Loucy (cell line): ENCODE measurements at regions not wholly inside any gene's neighbourhood (a gene's known extent, or its start where the extent isn't known, plus 50 kb on each side); places are given as distances from the start of the nearest gene placed in this dataset.
"Not testable (repeated sequence)": the region's sequence is repeated elsewhere in the genome, so short reads cannot be mapped to it uniquely, and the experiment has no call there.

Experiments used
- H2AFZ ChIP-seq: fragments of 200-600 bp; sonication (generic); 2 replicates; pipeline ENCODE4 v1.6.0; 2016; ENCODE audit warnings: antibody characterized with exemption, mild to moderate bottlenecking, low read length, moderate library complexity
- H3F3A ChIP-seq: fragments of 200-600 bp; 2 replicates; pipeline ENCODE4 v1.6.0; 2016; ENCODE audit warnings: antibody characterized with exemption, low read depth, mild to moderate bottlenecking
- H3K27me3 ChIP-seq: fragments of 200-600 bp; sonication (generic); 2 replicates; pipeline ENCODE4 v1.6.1; 2014; ENCODE audit warnings: low read length, mild to moderate bottlenecking; ENCODE audit not compliant: insufficient read depth, poor library complexity, severe bottlenecking
- H3K36me3 ChIP-seq: fragments of 200-600 bp; sonication (generic); 2 replicates; pipeline ENCODE4 v1.6.1; 2016; ENCODE audit warnings: low read length; ENCODE audit not compliant: insufficient read depth
- H3K4me1 ChIP-seq: fragments of 200-600 bp; sonication (generic); 2 replicates; pipeline ENCODE4 v1.5.1; 2014; ENCODE audit warnings: low read length, mild to moderate bottlenecking; ENCODE audit not compliant: insufficient read depth, poor library complexity, severe bottlenecking
- H3K4me2 ChIP-seq: fragments of 200-600 bp; sonication (generic); 2 replicates; pipeline ENCODE4 v1.6.0; 2014; ENCODE audit warnings: antibody characterized with exemption, low read length, low read depth, mild to moderate bottlenecking; ENCODE audit not compliant: poor library complexity, severe bottlenecking
- H3K4me3 ChIP-seq: fragments of 200-600 bp; sonication (generic); 2 replicates; pipeline ENCODE4 v1.5.1; 2014; ENCODE audit warnings: low read length, mild to moderate bottlenecking, mixed read lengths; ENCODE audit not compliant: poor library complexity, severe bottlenecking
- H3K79me2 ChIP-seq: fragments of 200-600 bp; sonication (generic); 2 replicates; pipeline ENCODE4 v1.6.1; 2014; ENCODE audit warnings: low read length; ENCODE audit not compliant: insufficient read depth
- H3K9ac ChIP-seq: fragments of 200-600 bp; sonication (generic); 2 replicates; pipeline ENCODE4 v1.6.0; 2014; ENCODE audit warnings: mild to moderate bottlenecking, low read depth, low read length, moderate library complexity; ENCODE audit not compliant: poor library complexity, severe bottlenecking
- H3K9me2 ChIP-seq: fragments of 200-600 bp; sonication (generic); replicated peaks from 2 replicates; pipeline ENCODE4 v1.6.1; 2016; ENCODE audit warnings: low read depth, low read length, mixed read lengths
- H3K9me3 ChIP-seq: fragments of 200-600 bp; sonication (generic); 2 replicates; pipeline ENCODE4 v1.6.1; 2014; ENCODE audit warnings: mild to moderate bottlenecking, antibody characterized with exemption, low read length, low read depth; ENCODE audit not compliant: insufficient read depth
- H4K20me1 ChIP-seq: fragments of 200-600 bp; sonication (generic); 2 replicates; pipeline ENCODE4 v1.6.0; 2014; ENCODE audit warnings: antibody characterized with exemption, low read length, mild to moderate bottlenecking; ENCODE audit not compliant: insufficient read depth, poor library complexity, severe bottlenecking
- CTCF ChIP-seq: fragments of 200-600 bp; sonication (generic); conservative IDR thresholded peaks from 2 replicates; pipeline ENCODE4 v1.5.1; 2014; ENCODE audit warnings: mild to moderate bottlenecking, antibody characterized with exemption, low read length
- EZH2phosphoT487 ChIP-seq: fragments of 200-600 bp; IDR thresholded peaks from 2 replicates; pipeline ENCODE4 v1.6.1; 2018; ENCODE audit warnings: antibody characterized with exemption, mild to moderate bottlenecking, moderate library complexity, borderline replicate concordance

- Histone ChIP-seq H3K4me1 (peaks cover 6% of the 10 kb centered on the region), H3K9me3 (no peaks in the 10 kb centered on the region), H3K27me3 (no peaks in the 10 kb centered on the region), H3K79me2 (no peaks in the 10 kb centered on the region), H3F3A (no peaks in the 10 kb centered on the region), H3K36me3 (no peaks in the 10 kb centered on the region), H3K4me2 (no peak overlapping the region), H2AFZ (no peak overlapping the region), H3K9me2 (no peaks in the 10 kb centered on the region), H4K20me1 (no peaks in the 10 kb centered on the region), H3K9ac (no peak overlapping the region), H3K4me3 (no peak overlapping the region)
- no peak for TF ChIP-seq EZH2phosphoT487
- no peak for TF ChIP-seq CTCF
Observed at GRCh38 chr6:84848960-84849359, 84.6 kb upstream of the TBX18 start.

DNA sequence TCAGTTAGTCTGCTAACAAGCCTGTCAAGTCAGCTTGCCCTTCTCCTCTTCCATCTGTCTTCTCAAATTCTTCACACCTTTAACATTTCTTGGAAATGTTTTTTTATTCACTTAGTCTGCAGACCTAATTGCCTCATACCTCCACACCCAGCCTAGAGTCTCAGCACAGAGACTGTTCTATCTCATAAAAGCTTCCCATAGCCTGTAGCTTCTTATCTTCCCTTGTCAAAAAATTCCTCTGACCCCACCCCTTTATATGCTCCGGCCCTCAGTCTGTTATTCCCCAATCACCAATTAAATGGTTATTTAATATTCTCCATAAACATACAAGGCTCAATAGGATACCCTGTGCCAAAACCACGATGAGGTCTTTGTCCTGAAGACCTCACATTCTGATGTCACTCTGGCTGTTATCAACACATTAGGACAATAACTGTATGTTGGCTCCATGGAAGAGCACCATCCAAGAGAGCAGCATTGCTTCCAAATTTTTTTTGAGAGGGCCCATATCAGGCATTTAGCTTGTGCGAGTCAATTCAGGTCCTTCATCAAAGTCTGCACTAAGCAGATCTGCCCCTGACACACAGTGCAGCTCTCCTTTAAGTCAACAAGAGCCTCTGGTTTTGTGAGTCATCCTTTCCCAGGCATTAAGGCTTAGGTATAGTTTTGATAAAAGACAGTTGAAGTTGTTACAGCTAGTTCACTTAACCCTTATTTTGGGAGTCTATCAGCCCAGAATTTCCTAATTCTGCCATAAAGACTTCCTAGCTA lies 83.2 kb upstream of the TBX18 start:
- TF ChIP-seq CTCF (no peak), EZH2phosphoT487 (no peak)
- no peak overlapping the region for H3K4me2 ChIP-seq
- H3K27me3 ChIP-seq, result no peaks in the 10 kb centered on the region
- no peak overlapping the region for H3K9ac ChIP-seq
- no peaks in the 10 kb centered on the region for H3K9me2 ChIP-seq
- no peaks in the 10 kb centered on the region for H3F3A ChIP-seq
- H2AFZ ChIP-seq, result no peak overlapping the region
- no peaks in the 10 kb centered on the region for H3K79me2 ChIP-seq
- no peaks in the 10 kb centered on the region for H4K20me1 ChIP-seq
- no peaks in the 10 kb centered on the region for H3K9me3 ChIP-seq
- H3K36me3 ChIP-seq, result no peaks in the 10 kb centered on the region
- no peak overlapping the region for H3K4me3 ChIP-seq
- H3K4me1 ChIP-seq, result no peaks in the 10 kb centered on the region

DNA sequence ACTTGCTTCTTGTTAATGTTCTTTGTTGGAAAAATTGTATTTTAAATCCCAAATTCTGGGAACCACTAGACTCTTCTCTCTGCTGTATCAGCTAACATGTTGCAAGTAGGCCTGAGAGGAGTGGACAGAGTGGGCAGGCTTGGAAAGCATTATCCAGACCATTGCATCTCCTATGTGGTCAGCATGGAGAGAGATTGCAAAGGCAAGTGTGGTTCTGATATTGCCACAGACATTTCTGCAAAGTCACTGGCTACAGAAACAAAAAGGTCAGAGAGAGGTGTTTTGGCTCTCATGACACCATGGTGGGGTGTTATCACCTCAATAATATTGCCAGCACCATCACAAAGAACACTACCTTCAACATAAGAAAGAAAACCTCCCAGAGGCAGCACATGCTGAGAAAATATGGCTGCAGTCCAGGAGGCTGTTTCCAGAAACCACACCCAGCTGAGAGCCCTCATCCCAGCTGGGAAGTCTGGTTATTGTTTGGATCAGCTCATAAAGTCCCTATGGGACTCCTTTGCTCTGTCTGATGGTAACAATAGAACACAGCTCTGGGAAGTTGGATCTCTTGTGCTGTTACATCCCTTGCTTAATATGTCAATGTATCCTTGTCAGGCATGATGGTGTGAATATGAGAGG lies 78.2 kb upstream of the TBX18 start:
- H2AFZ ChIP-seq, result no peak overlapping the region
- H3K4me1 ChIP-seq, result no peaks in the 10 kb centered on the region
- no peaks in the 10 kb centered on the region for H3F3A ChIP-seq
- no peak overlapping the region for H3K4me3 ChIP-seq
- H3K27me3 ChIP-seq, result no peaks in the 10 kb centered on the region
- H3K4me2 ChIP-seq, result no peak overlapping the region
- H3K9me2 ChIP-seq, result no peaks in the 10 kb centered on the region
- H4K20me1 ChIP-seq, result no peaks in the 10 kb centered on the region
- no peak overlapping the region for H3K9ac ChIP-seq
- no peaks in the 10 kb centered on the region for H3K9me3 ChIP-seq
- no peaks in the 10 kb centered on the region for H3K79me2 ChIP-seq
- no peak for TF ChIP-seq CTCF
- TF ChIP-seq EZH2phosphoT487, result no peak
- no peaks in the 10 kb centered on the region for H3K36me3 ChIP-seq

GRCh38 chr6:84837068-84837866 lies 72.9 kb upstream of the TBX18 start:
- H3K9me3 ChIP-seq, H3K4me1 ChIP-seq, H3K9ac ChIP-seq, H2AFZ ChIP-seq, H3K36me3 ChIP-seq, H3K4me3 ChIP-seq, H3K27me3 ChIP-seq, H4K20me1 ChIP-seq, H3K4me2 ChIP-seq, H3K79me2 ChIP-seq, H3F3A ChIP-seq, H3K9me2 ChIP-seq: not testable (repeated sequence)
